HCT116 (cell line): ENCODE measurements at regions not wholly inside any gene's neighbourhood (a gene's known extent, or its start where the extent isn't known, plus 50 kb on each side); places are given as distances from the start of the nearest gene placed in this dataset.

Experiments
- RAD21 ChIP-seq: IDR thresholded peaks from 2 replicates; pipeline ENCODE4 v1.6.1; 2012; ENCODE audit warnings: low read depth, mild to moderate bottlenecking
- TF ChIP-seq, protein P1 (sequence below), 3 experiments: fragments of 200-600 bp in 1 of 3; sonication (generic) in 1 of 3; IDR thresholded peaks in 2 of 3; conservative IDR thresholded peaks in 1 of 3; 2 replicates each; pipeline ENCODE4 v1.5.1; 2012 to 2017; ENCODE audit warnings: low read depth in 2 of 3, low read length in 2 of 3, antibody characterized with exemption in 1 of 3, borderline replicate concordance in 1 of 3, control low read depth in 1 of 3, mild to moderate bottlenecking in 1 of 3, mixed read lengths in 1 of 3, mixed run types in 1 of 3, moderate library complexity in 1 of 3; ENCODE audit not compliant: insufficient read depth in 1 of 3
- TF ChIP-seq, protein P2 (sequence below): IDR thresholded peaks from 2 replicates; pipeline ENCODE4 v1.6.1; 2012

DNA sequence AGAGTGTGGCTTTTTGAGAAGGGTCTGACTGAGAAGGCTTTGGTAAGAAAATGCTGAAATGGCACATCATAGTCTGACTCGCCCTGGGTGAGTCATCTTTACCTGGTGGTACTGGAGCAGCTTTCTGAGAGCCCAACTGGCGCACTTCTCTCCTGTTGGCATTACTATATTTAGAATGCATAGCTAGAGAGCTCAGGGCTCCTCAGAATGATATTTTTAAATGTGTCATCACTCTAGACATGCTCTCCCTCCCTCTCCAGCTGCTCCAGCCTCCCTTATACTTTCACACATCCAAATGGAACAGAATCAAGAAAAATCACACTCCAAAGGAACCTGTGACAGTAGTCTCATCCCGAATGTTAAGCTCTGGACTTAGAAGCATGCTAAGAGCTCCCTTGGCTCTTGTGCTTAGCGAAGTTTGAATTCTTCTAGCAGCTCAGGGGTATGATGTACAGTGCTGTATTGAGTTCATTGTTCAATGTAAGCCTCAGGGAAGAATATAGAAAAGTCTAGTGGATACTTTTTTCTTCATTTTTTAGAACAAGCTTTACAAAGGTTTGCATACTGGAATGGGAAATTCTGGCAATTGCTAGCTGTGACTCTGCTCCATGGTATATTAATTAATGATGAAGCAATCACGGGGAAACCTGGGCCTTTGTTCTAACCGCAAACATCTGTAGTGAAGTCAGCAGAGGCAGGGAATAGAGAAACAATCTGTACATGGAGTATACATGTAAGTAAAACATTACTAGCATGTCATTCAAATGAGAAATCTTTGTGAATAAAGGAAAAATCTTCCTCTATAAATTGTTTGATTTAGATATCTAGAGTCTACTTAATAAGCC, 751.2 kb upstream of the NRXN1 start:
- TF ChIP-seq, protein P1, sequence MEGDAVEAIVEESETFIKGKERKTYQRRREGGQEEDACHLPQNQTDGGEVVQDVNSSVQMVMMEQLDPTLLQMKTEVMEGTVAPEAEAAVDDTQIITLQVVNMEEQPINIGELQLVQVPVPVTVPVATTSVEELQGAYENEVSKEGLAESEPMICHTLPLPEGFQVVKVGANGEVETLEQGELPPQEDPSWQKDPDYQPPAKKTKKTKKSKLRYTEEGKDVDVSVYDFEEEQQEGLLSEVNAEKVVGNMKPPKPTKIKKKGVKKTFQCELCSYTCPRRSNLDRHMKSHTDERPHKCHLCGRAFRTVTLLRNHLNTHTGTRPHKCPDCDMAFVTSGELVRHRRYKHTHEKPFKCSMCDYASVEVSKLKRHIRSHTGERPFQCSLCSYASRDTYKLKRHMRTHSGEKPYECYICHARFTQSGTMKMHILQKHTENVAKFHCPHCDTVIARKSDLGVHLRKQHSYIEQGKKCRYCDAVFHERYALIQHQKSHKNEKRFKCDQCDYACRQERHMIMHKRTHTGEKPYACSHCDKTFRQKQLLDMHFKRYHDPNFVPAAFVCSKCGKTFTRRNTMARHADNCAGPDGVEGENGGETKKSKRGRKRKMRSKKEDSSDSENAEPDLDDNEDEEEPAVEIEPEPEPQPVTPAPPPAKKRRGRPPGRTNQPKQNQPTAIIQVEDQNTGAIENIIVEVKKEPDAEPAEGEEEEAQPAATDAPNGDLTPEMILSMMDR (IDR thresholded peaks at IDR 0.05 in 2 of 3, conservative IDR thresholded peaks at IDR 0.05 in 1 of 3; ENCODE audit: borderline replicate concordance in 1 of 3, insufficient read depth in 1 of 3, low read depth in 2 of 3, low read length in 2 of 3) = no peak
- no peak for TF ChIP-seq RAD21
- TF ChIP-seq, protein P2, sequence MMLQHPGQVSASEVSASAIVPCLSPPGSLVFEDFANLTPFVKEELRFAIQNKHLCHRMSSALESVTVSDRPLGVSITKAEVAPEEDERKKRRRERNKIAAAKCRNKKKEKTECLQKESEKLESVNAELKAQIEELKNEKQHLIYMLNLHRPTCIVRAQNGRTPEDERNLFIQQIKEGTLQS = no peak
